PC-3 (cell line): ENCODE measurements at regions not wholly inside any gene's neighbourhood (a gene's known extent, or its start where the extent isn't known, plus 50 kb on each side); places are given as distances from the start of the nearest gene placed in this dataset.

Experiments
- ATAC-seq: fragments of 200-7000 bp; cut with Tn5 transposase; 2 replicates; pipeline ENCODE4 v1.9.1; 2020; ENCODE audit warnings: mild to moderate bottlenecking, moderate library complexity
- BruUV-seq: library from RNA; stranded (reverse); fragments of 400-500 nt; replicated peaks from 2 replicates; lab custom pipeline; 2021; lab: Mats Ljungman, UMichigan
- CTCF ChIA-PET: fragments of 300-600 bp; sonication (Branson Sonifier 250); formaldehyde crosslinking; loops from one replicate; lab custom pipeline; 2022; ENCODE audit warnings: antibody characterized with exemption; lab: Charles Lee
- POLR2A ChIA-PET: fragments of 300-600 bp; sonication (Branson Sonifier 250); formaldehyde crosslinking; loops from one replicate; lab custom pipeline; 2022; ENCODE audit warnings: antibody characterized with exemption; ENCODE audit not compliant: unreplicated experiment; lab: Charles Lee
- DNase-seq: peaks from one replicate; pipeline ENCODE4 v3.0.0-alpha.2; 2015
- H2AFZ ChIP-seq: fragments of 300-600 bp; sonication (generic); 2 replicates; pipeline ENCODE4 v1.6.0; 2016; ENCODE audit warnings: antibody characterized with exemption, low read length
- H3F3A ChIP-seq: fragments of 300-600 bp; sonication (generic); one replicate; pipeline ENCODE4 v1.6.0; 2017; ENCODE audit warnings: antibody characterized with exemption, low read length, control low read depth, mild to moderate bottlenecking; ENCODE audit not compliant: unreplicated experiment
- H3K27ac ChIP-seq: fragments of 300-600 bp; sonication (generic); 2 replicates; pipeline ENCODE4 v1.5.1; 2016; ENCODE audit warnings: mild to moderate bottlenecking, low read length
- H3K27me3 ChIP-seq: fragments of 300-600 bp; sonication (generic); 2 replicates; pipeline ENCODE4 v1.6.1; 2016; ENCODE audit warnings: low read length, mixed read lengths
- H3K36me3 ChIP-seq: fragments of 300-600 bp; sonication (generic); 2 replicates; pipeline ENCODE4 v1.6.1; 2016; ENCODE audit warnings: low read depth, mixed run types, low read length, mixed read lengths
- H3K4me1 ChIP-seq: fragments of 300-600 bp; sonication (generic); 2 replicates; pipeline ENCODE4 v1.5.1; 2016; ENCODE audit warnings: low read length; ENCODE audit not compliant: insufficient read depth
- H3K4me2 ChIP-seq: fragments of 300-600 bp; sonication (generic); 2 replicates; pipeline ENCODE4 v1.6.0; 2016; ENCODE audit warnings: low read length
- H3K4me3 ChIP-seq: fragments of 300-600 bp; sonication (generic); 2 replicates; pipeline ENCODE4 v1.5.1; 2016; ENCODE audit warnings: mild to moderate bottlenecking, low read length, mixed read lengths
- H3K79me2 ChIP-seq: fragments of 300-600 bp; sonication (generic); 2 replicates; pipeline ENCODE4 v1.6.1; 2017; ENCODE audit warnings: low read length, mixed read lengths
- H3K9ac ChIP-seq: fragments of 300-600 bp; sonication (generic); 2 replicates; pipeline ENCODE4 v1.6.0; 2016; ENCODE audit warnings: mild to moderate bottlenecking, low read length
- H3K9me2 ChIP-seq: fragments of 300-600 bp; sonication (generic); replicated peaks from 2 replicates; pipeline ENCODE4 v1.6.1; 2016; ENCODE audit warnings: mixed run types, low read length, mixed read lengths
- H3K9me3 ChIP-seq: fragments of 300-600 bp; sonication (generic); 2 replicates; pipeline ENCODE4 v1.6.1; 2016; ENCODE audit warnings: low read length, mixed read lengths
- H4K20me1 ChIP-seq: fragments of 300-600 bp; sonication (generic); 2 replicates; pipeline ENCODE4 v1.6.1; 2016; ENCODE audit warnings: low read length, mixed read lengths
- EZH2 ChIP-seq: fragments of 300-600 bp; sonication (generic); IDR thresholded peaks from one replicate; pipeline ENCODE4 v1.6.1; 2017; ENCODE audit warnings: antibody characterized with exemption, mild to moderate bottlenecking, low read length; ENCODE audit not compliant: unreplicated experiment
- EZH2phosphoT487 ChIP-seq: fragments of 300-600 bp; sonication (generic); IDR thresholded peaks from 2 replicates; pipeline ENCODE4 v1.6.1; 2018; ENCODE audit warnings: mild to moderate bottlenecking, antibody characterized with exemption, low read length, borderline replicate concordance
- intact Hi-C: fragments of 100-400 bp; cut with micrococcal nuclease; formaldehyde crosslinking; loops from 2 replicates; pipeline ENCODE4 v1.9.0; 2023
- TF ChIP-seq, protein P1 (sequence below): fragments of 300-600 bp; sonication (generic); conservative IDR thresholded peaks from 2 replicates; pipeline ENCODE4 v1.5.1; 2017; ENCODE audit warnings: antibody characterized with exemption, low read depth, mild to moderate bottlenecking, low read length

DNA sequence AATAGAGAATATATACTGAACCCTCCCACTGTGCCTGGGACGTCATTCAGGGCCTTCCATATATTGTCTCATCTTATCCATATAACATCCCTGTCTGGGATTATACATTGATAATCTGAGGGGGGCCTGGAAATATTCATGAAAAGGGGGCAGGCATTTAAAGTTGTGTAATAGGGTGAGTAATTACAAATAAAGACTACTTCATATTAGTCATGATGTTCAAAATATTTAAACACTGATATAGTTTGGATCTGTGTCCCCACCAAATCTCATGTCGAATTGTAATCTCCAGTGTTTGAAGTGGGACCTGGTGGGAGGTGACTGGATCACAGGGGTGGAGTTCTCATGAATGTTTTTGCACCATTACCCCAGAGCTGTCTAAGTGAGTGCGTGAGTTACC lies 97.8 kb downstream of the AQP9 start:
- H3K27ac ChIP-seq: no peak overlapping the region
- peak; percentile 14 for DNase-seq
- H3K4me1 ChIP-seq: peaks cover 20% of the 10 kb centered on the region
- no peak overlapping the region for H3K4me2 ChIP-seq
- TF ChIP-seq EZH2phosphoT487: no peak
- no peak for TF ChIP-seq EZH2
- TF ChIP-seq, protein P1, sequence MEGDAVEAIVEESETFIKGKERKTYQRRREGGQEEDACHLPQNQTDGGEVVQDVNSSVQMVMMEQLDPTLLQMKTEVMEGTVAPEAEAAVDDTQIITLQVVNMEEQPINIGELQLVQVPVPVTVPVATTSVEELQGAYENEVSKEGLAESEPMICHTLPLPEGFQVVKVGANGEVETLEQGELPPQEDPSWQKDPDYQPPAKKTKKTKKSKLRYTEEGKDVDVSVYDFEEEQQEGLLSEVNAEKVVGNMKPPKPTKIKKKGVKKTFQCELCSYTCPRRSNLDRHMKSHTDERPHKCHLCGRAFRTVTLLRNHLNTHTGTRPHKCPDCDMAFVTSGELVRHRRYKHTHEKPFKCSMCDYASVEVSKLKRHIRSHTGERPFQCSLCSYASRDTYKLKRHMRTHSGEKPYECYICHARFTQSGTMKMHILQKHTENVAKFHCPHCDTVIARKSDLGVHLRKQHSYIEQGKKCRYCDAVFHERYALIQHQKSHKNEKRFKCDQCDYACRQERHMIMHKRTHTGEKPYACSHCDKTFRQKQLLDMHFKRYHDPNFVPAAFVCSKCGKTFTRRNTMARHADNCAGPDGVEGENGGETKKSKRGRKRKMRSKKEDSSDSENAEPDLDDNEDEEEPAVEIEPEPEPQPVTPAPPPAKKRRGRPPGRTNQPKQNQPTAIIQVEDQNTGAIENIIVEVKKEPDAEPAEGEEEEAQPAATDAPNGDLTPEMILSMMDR: no peak
- H3K9me2 ChIP-seq: no peaks in the 10 kb centered on the region
- ChIA-PET CTCF (no interaction called here), POLR2A (no interaction called here)
- H2AFZ ChIP-seq: no peak overlapping the region
- H3K9me3 ChIP-seq: no peaks in the 10 kb centered on the region
- H3K27me3 ChIP-seq: no peaks in the 10 kb centered on the region
- no TSS peak for BruUV-seq
- no peaks in the 10 kb centered on the region for H3K36me3 ChIP-seq
- no peaks in the 10 kb centered on the region for H3F3A ChIP-seq
- ATAC-seq: no peak
- H3K4me3 ChIP-seq: no peak overlapping the region
- H3K9ac ChIP-seq: no peak overlapping the region
- H4K20me1 ChIP-seq: no peaks in the 10 kb centered on the region
- intact Hi-C loops: no loop called here
- no peaks in the 10 kb centered on the region for H3K79me2 ChIP-seq

DNA sequence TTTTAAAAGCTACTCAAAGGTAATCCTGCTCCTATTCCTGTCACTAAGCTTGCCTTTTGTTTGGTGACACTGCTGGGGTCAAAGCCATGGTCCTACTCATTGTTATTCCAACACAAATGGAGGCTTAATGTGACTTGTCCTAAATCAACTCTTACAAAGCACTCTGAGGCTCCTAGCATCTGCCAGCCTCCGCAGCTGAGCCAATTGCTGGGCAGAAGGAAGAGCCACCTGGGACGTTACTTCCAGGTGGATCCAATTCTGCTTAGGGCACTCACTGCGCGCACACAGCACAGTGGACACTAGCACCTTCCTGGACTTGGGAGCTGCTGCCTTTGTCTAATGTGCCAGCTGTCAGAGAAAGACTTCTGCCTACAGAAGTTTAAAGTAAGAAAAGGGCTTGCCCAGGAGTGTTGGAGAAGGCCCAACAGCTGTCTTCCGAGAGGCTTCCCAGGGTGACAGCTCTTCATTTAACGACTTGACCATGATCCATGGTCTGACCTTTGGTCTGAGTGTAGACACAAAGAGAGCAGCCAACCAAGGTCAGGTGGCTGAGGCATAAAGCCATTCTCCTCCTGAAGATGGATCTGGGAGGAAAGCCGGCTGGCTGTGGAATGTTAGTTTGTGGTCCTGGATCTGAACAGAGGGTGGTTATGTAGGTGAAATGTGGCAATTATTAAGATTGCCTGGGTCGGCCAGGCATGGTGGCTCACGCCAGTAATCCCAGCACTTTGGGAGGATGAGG lies 102.2 kb downstream of the AQP9 start:
- intact Hi-C loops: no loop called here
- H3K79me2 ChIP-seq: no peaks in the 10 kb centered on the region
- no peaks in the 10 kb centered on the region for H3K27me3 ChIP-seq
- POLR2A ChIA-PET: no interaction called here
- H3F3A ChIP-seq: no peaks in the 10 kb centered on the region
- H3K9ac ChIP-seq: no peak overlapping the region
- no peaks in the 10 kb centered on the region for H4K20me1 ChIP-seq
- no peak for TF ChIP-seq EZH2
- H3K9me3 ChIP-seq: no peaks in the 10 kb centered on the region
- ATAC-seq (no peak), DNase-seq (no peak)
- BruUV-seq: no TSS peak
- no peaks in the 10 kb centered on the region for H3K4me1 ChIP-seq
- CTCF ChIA-PET: no interaction called here
- no peak overlapping the region for H3K4me2 ChIP-seq
- H2AFZ ChIP-seq: no peak overlapping the region
- H3K4me3 ChIP-seq: no peak overlapping the region
- H3K36me3 ChIP-seq: no peaks in the 10 kb centered on the region
- H3K27ac ChIP-seq: no peak overlapping the region
- no peaks in the 10 kb centered on the region for H3K9me2 ChIP-seq

DNA sequence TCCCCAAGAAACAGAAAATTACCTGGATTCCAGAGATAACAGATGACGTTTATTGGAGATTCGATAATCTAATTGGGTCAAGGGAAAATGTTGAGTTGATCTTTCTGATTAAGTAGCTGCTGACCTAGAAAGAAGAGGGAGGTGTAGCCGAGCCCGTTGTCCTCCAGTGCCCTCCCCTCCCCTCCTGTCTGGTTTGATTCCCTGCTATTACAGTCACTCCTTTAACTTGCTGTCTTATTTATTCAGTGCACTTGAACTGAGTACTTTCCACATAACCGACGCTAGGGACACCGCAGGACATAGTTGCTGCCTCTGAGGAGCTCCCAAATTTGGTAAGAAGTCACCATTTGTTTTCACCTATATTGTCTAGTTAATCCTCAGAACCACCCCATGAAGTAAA lies 103.7 kb downstream of the AQP9 start:
- no peaks in the 10 kb centered on the region for H4K20me1 ChIP-seq
- BruUV-seq: no TSS peak
- peak; percentile 67 for ATAC-seq
- H3K9me2 ChIP-seq: no peaks in the 10 kb centered on the region
- no peak overlapping the region for H3K4me3 ChIP-seq
- no peak overlapping the region for H3K4me2 ChIP-seq
- H3K4me1 ChIP-seq: no peaks in the 10 kb centered on the region
- TF ChIP-seq, protein P1: peak; percentile 23; the same call in 1 of the 2 replicates
- no peak for TF ChIP-seq EZH2phosphoT487
- TF ChIP-seq EZH2: no peak
- H2AFZ ChIP-seq: no peak overlapping the region
- peak; percentile 15 for DNase-seq
- H3K36me3 ChIP-seq: no peaks in the 10 kb centered on the region
- POLR2A ChIA-PET: no interaction called here
- no peak overlapping the region for H3K9ac ChIP-seq
- no peaks in the 10 kb centered on the region for H3K79me2 ChIP-seq
- H3K9me3 ChIP-seq: no peaks in the 10 kb centered on the region
- intact Hi-C loops: no loop called here
- H3K27me3 ChIP-seq: no peaks in the 10 kb centered on the region
- H3K27ac ChIP-seq: no peak overlapping the region
- CTCF ChIA-PET: interaction anchor here (0.5 kb wide), 1 partner anchor 28 kb away, joined by 12 read pairs; no protein-coding TSS in a partner anchor
- no peaks in the 10 kb centered on the region for H3F3A ChIP-seq
